ENCODE measurements at regions not wholly inside any gene's neighbourhood (a gene's known extent, or its start where the extent isn't known, plus 50 kb on each side); places are given as distances from the start of the nearest gene placed in this dataset.

DNA sequence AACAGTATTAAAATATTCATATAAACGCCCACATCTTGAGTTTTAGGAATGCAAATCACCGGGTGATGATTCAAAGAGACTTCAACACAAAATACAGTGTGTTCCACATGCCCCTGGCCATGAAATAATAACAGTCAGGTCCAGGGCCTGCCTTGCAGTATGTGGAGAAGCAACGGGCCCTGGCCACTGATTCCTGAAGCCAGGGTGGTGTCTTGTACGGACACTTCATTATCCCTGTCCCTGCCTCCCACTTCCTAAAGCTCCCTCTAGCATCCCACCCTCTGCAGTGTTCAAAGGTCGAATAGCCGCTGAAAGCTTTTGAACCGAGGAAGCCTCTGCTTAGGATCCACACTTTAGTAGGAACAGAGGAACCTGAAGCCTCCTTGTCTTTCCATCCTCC is 50.4 kb upstream of the PCSK6 start:
- TF ChIP-seq CTCF (IDR thresholded peaks at IDR 0.05): no peak

GRCh38 chr15:101539492-101539891 is 50.0 kb upstream of the PCSK6 start:
- Histone ChIP-seq H3K27ac (no peak overlapping the region), H3K4me3 (no peak overlapping the region)
- TF ChIP-seq CTCF (IDR thresholded peaks at IDR 0.05): no peak
- DNase-seq (ENCODE audit: low spot score): peak; percentile 21

More for the DNA sequence above, 50.4 kb upstream of the PCSK6 start:
- no peak overlapping the region for H3K4me3 ChIP-seq
- H3K27ac ChIP-seq: no peak overlapping the region
- DNase-seq (ENCODE audit: low spot score): peak; percentile 41

Data from coronary artery (tissue), 2 donors.